Esophagus muscularis mucosa (tissue), 3 donors: ENCODE measurements at regions not wholly inside any gene's neighbourhood (a gene's known extent, or its start where the extent isn't known, plus 50 kb on each side); places are given as distances from the start of the nearest gene placed in this dataset.

Experiments
- CTCF ChIP-seq, 3 experiments: fragments of 200-600 bp in 2 of 3; fragments of 450-650 bp in 1 of 3; sonication (generic) in 2 of 3; IDR thresholded peaks; one replicate each; pipeline ENCODE4 v1.5.1; 2017 to 2019; ENCODE audit warnings: antibody characterized with exemption in 3 of 3, mild to moderate bottlenecking in 2 of 3, moderate library complexity in 1 of 3
- POLR2A ChIP-seq: fragments of 450-650 bp; IDR thresholded peaks from one replicate; pipeline ENCODE4 v1.6.1; 2017; ENCODE audit warnings: antibody characterized with exemption, moderate library complexity, mild to moderate bottlenecking, low read depth

GRCh38 chr14:49286257-49286983 lies 299.8 kb downstream of the RPS29 start:
- no peak for TF ChIP-seq POLR2A
- no peak for TF ChIP-seq CTCF (IDR thresholded peaks at IDR 0.05)
